ENCODE measurements at regions not wholly inside any gene's neighbourhood (a gene's known extent, or its start where the extent isn't known, plus 50 kb on each side); places are given as distances from the start of the nearest gene placed in this dataset.
A peak's percentile ranks its signal among the peaks of the same experiment; 100 is the strongest.

GRCh38 chr4:42328978-42329377 is 68.3 kb upstream of the SHISA3 start:
- Mint-ChIP-seq H3K36me3 (no peaks in the 10 kb centered on the region), H3K27me3 (peaks cover 6 to 17% of the 10 kb centered on the region in 2 donors), H3K4me1 (no peaks in the 10 kb centered on the region), H3K9me3 (peaks cover 0 to 3% (median 0%) of the 10 kb centered on the region in 5 donors), H3K4me3 (no peak overlapping the region), H3K27ac (no peak overlapping the region)
- no peak for DNase-seq
- no peaks in the 10 kb centered on the region for H3K27me3 ChIP-seq (ENCODE audit: insufficient read depth, low read length, poor library complexity, severe bottlenecking)
- H3K9me3 ChIP-seq (ENCODE audit: low read length), result no peaks in the 10 kb centered on the region
- H3K4me3 ChIP-seq (ENCODE audit: low read length), result no peak overlapping the region
- H3K27ac ChIP-seq (ENCODE audit: low read depth, low read length), result no peak overlapping the region
- POLR2A ChIA-PET, result no interaction called here
- H3K4me1 ChIP-seq (ENCODE audit: insufficient read depth, low read length), result no peaks in the 10 kb centered on the region
- CTCF ChIA-PET, result no interaction called here
- no peaks in the 10 kb centered on the region for H3K36me3 ChIP-seq (ENCODE audit: insufficient read depth, low read length)

- Histone ChIP-seq H3K4me3 (ENCODE audit: low read length) (no peak overlapping the region), H3K36me3 (ENCODE audit: insufficient read depth, low read length) (no peaks in the 10 kb centered on the region), H3K27me3 (ENCODE audit: insufficient read depth, low read length, poor library complexity, severe bottlenecking) (no peaks in the 10 kb centered on the region), H3K4me1 (ENCODE audit: insufficient read depth, low read length) (no peaks in the 10 kb centered on the region), H3K27ac (ENCODE audit: low read depth, low read length) (no peak overlapping the region), H3K9me3 (ENCODE audit: low read length) (no peaks in the 10 kb centered on the region)
- Mint-ChIP-seq H3K4me1 (no peaks in the 10 kb centered on the region), H3K27ac (no peak overlapping the region), H3K9me3 (peaks cover 0 to 3% (median 0%) of the 10 kb centered on the region in 5 donors), H3K27me3 (peaks cover 5 to 14% of the 10 kb centered on the region in 2 donors), H3K4me3 (no peak overlapping the region), H3K36me3 (no peaks in the 10 kb centered on the region)
- ChIA-PET POLR2A (no interaction called here), CTCF (no interaction called here)
- no peak for DNase-seq
These were observed 67.9 kb upstream of the SHISA3 start for GRCh38 chr4:42329421-42329820.

GRCh38 chr4:42330002-42330592 is 67.2 kb upstream of the SHISA3 start:
- H3K36me3 Mint-ChIP-seq, result no peaks in the 10 kb centered on the region
- H3K36me3 ChIP-seq (ENCODE audit: insufficient read depth, low read length), result no peaks in the 10 kb centered on the region
- POLR2A ChIA-PET, result no interaction called here
- H3K4me3 Mint-ChIP-seq, result peak overlapping the region in 1 of 7 donors; percentile 46
- DNase-seq, result no peak
- H3K27me3 ChIP-seq (ENCODE audit: insufficient read depth, low read length, poor library complexity, severe bottlenecking), result no peaks in the 10 kb centered on the region
- peaks cover 0 to 3% (median 0%) of the 10 kb centered on the region in 5 donors for H3K9me3 Mint-ChIP-seq
- H3K27me3 Mint-ChIP-seq, result peaks cover 6 to 17% of the 10 kb centered on the region in 2 donors
- no peak overlapping the region for H3K4me3 ChIP-seq (ENCODE audit: low read length)
- no peaks in the 10 kb centered on the region for H3K4me1 ChIP-seq (ENCODE audit: insufficient read depth, low read length)
- no peaks in the 10 kb centered on the region for H3K9me3 ChIP-seq (ENCODE audit: low read length)
- H3K4me1 Mint-ChIP-seq, result no peaks in the 10 kb centered on the region
- no peak overlapping the region for H3K27ac ChIP-seq (ENCODE audit: low read depth, low read length)
- H3K27ac Mint-ChIP-seq, result no peak overlapping the region
- CTCF ChIA-PET, result no interaction called here

- no peaks in the 10 kb centered on the region for H3K4me1 ChIP-seq (ENCODE audit: insufficient read depth, low read length)
- H3K36me3 Mint-ChIP-seq, result no peaks in the 10 kb centered on the region
- no peak overlapping the region for H3K4me3 Mint-ChIP-seq
- H3K27me3 Mint-ChIP-seq, result peaks cover 6 to 16% of the 10 kb centered on the region in 2 donors
- CTCF ChIA-PET, result no interaction called here
- DNase-seq, result no peak
- no peaks in the 10 kb centered on the region for H3K9me3 ChIP-seq (ENCODE audit: low read length)
- peaks cover 0 to 3% (median 0%) of the 10 kb centered on the region in 5 donors for H3K9me3 Mint-ChIP-seq
- POLR2A ChIA-PET, result no interaction called here
- H3K4me1 Mint-ChIP-seq, result no peaks in the 10 kb centered on the region
- H3K27ac Mint-ChIP-seq, result peak overlapping the region in 1 of 8 donors; percentile 34
- no peaks in the 10 kb centered on the region for H3K27me3 ChIP-seq (ENCODE audit: insufficient read depth, low read length, poor library complexity, severe bottlenecking)
- H3K27ac ChIP-seq (ENCODE audit: low read depth, low read length), result no peak overlapping the region
- H3K4me3 ChIP-seq (ENCODE audit: low read length), result no peak overlapping the region
- no peaks in the 10 kb centered on the region for H3K36me3 ChIP-seq (ENCODE audit: insufficient read depth, low read length)
These were observed 66.2 kb upstream of the SHISA3 start for GRCh38 chr4:42331040-42331439.

DNA sequence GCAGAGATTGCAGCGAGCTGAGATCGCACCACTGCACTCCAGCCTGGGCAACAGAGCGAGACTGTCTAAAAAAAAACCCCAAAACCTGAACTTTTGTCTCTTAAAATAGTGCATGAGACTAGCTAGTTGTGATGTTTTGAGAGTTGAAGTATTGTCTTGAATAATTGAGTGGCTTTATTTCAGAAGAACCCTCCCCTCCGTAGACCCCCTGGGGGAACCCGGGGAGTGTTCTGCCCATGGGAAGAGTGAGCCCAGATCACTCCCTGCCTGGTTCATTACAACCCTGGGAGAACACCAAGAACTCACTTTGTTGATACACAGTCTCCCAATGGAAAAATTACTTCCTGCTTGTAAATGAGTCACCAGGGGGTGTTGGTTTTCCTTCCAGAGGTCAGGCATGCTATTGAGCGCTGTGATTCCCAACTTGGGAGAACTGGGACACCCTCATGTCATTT is 65.3 kb upstream of the SHISA3 start:
- Histone ChIP-seq H3K27ac (ENCODE audit: low read depth, low read length) (no peak overlapping the region), H3K4me1 (ENCODE audit: insufficient read depth, low read length) (no peaks in the 10 kb centered on the region), H3K9me3 (ENCODE audit: low read length) (no peaks in the 10 kb centered on the region), H3K27me3 (ENCODE audit: insufficient read depth, low read length, poor library complexity, severe bottlenecking) (no peaks in the 10 kb centered on the region), H3K4me3 (ENCODE audit: low read length) (no peak overlapping the region), H3K36me3 (ENCODE audit: insufficient read depth, low read length) (no peaks in the 10 kb centered on the region)
- Mint-ChIP-seq H3K27ac (no peak overlapping the region), H3K36me3 (no peaks in the 10 kb centered on the region), H3K9me3 (peaks cover 0 to 3% (median 0%) of the 10 kb centered on the region in 5 donors), H3K4me3 (no peak overlapping the region), H3K27me3 (peaks cover 6 to 19% of the 10 kb centered on the region in 2 donors), H3K4me1 (no peaks in the 10 kb centered on the region)
- ChIA-PET POLR2A (no interaction called here), CTCF (no interaction called here)
- no peak for DNase-seq

GRCh38 chr4:42339935-42340406 is 57.3 kb upstream of the SHISA3 start:
- no peaks in the 10 kb centered on the region for H3K4me1 Mint-ChIP-seq
- H3K9me3 Mint-ChIP-seq, result no peaks in the 10 kb centered on the region
- no peak for DNase-seq
- Histone ChIP-seq H3K27ac (ENCODE audit: low read depth, low read length) (no peak overlapping the region), H3K36me3 (ENCODE audit: insufficient read depth, low read length) (no peaks in the 10 kb centered on the region), H3K27me3 (ENCODE audit: insufficient read depth, low read length, poor library complexity, severe bottlenecking) (no peaks in the 10 kb centered on the region), H3K9me3 (ENCODE audit: low read length) (no peaks in the 10 kb centered on the region), H3K4me1 (ENCODE audit: insufficient read depth, low read length) (no peaks in the 10 kb centered on the region), H3K4me3 (ENCODE audit: low read length) (no peak overlapping the region)
- no peak overlapping the region for H3K27ac Mint-ChIP-seq
- H3K36me3 Mint-ChIP-seq, result no peaks in the 10 kb centered on the region
- H3K4me3 Mint-ChIP-seq, result no peak overlapping the region
- ChIA-PET CTCF (no interaction called here), POLR2A (no interaction called here)
- peaks cover 1 to 16% of the 10 kb centered on the region in 2 donors for H3K27me3 Mint-ChIP-seq

GRCh38 chr4:42341518-42342026 is 55.7 kb upstream of the SHISA3 start:
- POLR2A ChIA-PET, result no interaction called here
- CTCF ChIA-PET, result no interaction called here
- Histone ChIP-seq H3K4me3 (ENCODE audit: low read length) (no peak overlapping the region), H3K9me3 (ENCODE audit: low read length) (no peaks in the 10 kb centered on the region), H3K36me3 (ENCODE audit: insufficient read depth, low read length) (no peaks in the 10 kb centered on the region), H3K27me3 (ENCODE audit: insufficient read depth, low read length, poor library complexity, severe bottlenecking) (no peaks in the 10 kb centered on the region), H3K4me1 (ENCODE audit: insufficient read depth, low read length) (no peaks in the 10 kb centered on the region), H3K27ac (ENCODE audit: low read depth, low read length) (no peak overlapping the region)
- no peaks in the 10 kb centered on the region for H3K36me3 Mint-ChIP-seq
- peaks cover 1 to 18% of the 10 kb centered on the region in 2 donors for H3K27me3 Mint-ChIP-seq
- H3K4me1 Mint-ChIP-seq, result no peaks in the 10 kb centered on the region
- no peak overlapping the region for H3K4me3 Mint-ChIP-seq
- no peak overlapping the region for H3K27ac Mint-ChIP-seq
- no peak for DNase-seq
- H3K9me3 Mint-ChIP-seq, result no peaks in the 10 kb centered on the region

DNA sequence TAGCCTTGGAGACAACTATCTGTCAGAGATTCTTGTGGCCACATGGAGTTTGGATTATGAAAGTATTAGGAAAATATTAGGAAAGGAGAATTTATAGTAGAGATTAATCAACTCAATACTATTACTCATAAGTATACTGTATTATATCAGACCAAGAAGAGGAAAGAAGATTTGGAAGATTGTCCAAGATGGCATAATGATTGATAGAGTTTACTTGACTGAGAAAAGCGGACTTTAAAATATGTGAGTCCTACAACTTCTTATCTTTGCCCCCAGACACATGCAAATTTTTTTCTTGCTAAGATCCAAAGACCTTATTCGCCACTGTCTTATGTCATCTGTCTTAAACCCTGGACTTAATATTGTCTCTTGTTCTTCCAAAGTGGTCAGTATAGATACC is 54.8 kb upstream of the SHISA3 start:
- H3K4me1 Mint-ChIP-seq, result no peaks in the 10 kb centered on the region
- H3K36me3 Mint-ChIP-seq, result no peaks in the 10 kb centered on the region
- Histone ChIP-seq H3K27ac (ENCODE audit: low read depth, low read length) (no peak overlapping the region), H3K4me3 (ENCODE audit: low read length) (no peak overlapping the region), H3K27me3 (ENCODE audit: insufficient read depth, low read length, poor library complexity, severe bottlenecking) (no peaks in the 10 kb centered on the region), H3K36me3 (ENCODE audit: insufficient read depth, low read length) (no peaks in the 10 kb centered on the region), H3K4me1 (ENCODE audit: insufficient read depth, low read length) (no peaks in the 10 kb centered on the region), H3K9me3 (ENCODE audit: low read length) (no peaks in the 10 kb centered on the region)
- no peaks in the 10 kb centered on the region for H3K9me3 Mint-ChIP-seq
- no peak overlapping the region for H3K4me3 Mint-ChIP-seq
- POLR2A ChIA-PET, result no interaction called here
- no peak for DNase-seq
- CTCF ChIA-PET, result no interaction called here
- no peak overlapping the region for H3K27ac Mint-ChIP-seq
- peaks cover 1 to 18% of the 10 kb centered on the region in 2 donors for H3K27me3 Mint-ChIP-seq

All from CD8-positive, alpha-beta memory T cell (primary cell).